ENCODE measurements at regions not wholly inside any gene's neighbourhood (a gene's known extent, or its start where the extent isn't known, plus 50 kb on each side); places are given as distances from the start of the nearest gene placed in this dataset.
"Not testable (repeated sequence)": the region's sequence is repeated elsewhere in the genome, so short reads cannot be mapped to it uniquely, and the experiment has no call there.

DNA sequence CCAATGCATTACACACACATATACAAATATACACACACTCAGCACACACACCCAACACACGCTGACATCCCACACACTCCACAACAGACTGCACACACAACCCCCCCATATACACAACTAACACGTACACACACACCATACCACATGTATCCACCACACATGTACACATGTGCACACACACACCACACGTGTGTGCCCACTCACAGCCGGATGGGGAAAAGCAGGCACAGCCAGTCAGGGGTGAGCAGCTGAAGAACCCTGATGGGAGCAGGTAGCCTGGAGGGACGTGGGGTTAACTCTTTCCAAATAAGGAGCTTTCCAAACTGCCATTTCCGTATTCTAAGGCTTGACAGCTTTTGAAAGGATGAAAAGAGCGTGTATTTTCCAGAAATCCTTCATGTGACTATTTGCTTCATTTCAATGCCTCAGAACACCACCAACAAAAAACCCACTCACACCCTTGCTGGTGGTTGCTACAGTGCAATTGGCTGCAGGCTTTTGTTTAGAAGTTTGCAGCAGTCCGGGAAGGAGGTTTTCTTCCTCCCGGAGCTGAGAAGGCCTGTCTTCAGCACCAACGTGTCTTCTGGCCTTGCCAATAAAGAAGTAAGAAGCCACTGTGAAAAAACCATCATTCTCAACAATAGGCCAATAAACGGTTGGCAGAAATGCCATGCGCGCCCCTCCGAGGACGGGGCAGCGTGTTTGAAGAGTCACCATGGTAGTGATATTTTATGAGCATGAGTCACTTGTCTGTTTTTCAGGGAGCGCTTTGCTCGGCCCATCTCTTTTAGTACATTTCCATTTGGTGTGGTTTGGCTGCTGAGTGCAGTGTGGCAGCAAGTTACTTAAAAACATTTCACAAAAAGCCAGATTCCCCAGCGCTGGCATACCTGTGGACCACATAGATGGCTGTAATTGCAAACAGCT lies 131.3 kb upstream of the GMDS start:
- no peak for DNase-seq (ENCODE audit: low read depth)

DNA sequence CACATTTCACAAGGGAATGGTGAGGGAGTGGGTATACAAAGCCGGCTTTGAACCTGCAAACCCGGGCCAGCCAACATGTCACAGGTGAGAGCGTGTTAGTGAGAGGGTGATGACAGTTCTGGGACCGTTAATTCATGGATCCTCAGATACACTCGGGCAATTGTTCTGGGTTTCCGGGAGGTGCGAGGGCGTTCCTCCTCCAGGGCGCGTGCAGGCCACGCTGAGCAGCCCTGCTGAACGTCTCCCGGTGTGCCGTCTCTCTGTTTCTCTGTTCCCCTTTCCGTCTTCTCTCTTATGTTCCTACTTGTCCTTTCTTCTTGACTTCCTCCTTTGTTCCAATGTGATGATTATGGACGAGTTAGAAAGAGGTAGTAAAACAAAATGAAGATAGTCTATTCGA lies 130.0 kb upstream of the GMDS start:
- no peak for DNase-seq (ENCODE audit: low read depth)

DNA sequence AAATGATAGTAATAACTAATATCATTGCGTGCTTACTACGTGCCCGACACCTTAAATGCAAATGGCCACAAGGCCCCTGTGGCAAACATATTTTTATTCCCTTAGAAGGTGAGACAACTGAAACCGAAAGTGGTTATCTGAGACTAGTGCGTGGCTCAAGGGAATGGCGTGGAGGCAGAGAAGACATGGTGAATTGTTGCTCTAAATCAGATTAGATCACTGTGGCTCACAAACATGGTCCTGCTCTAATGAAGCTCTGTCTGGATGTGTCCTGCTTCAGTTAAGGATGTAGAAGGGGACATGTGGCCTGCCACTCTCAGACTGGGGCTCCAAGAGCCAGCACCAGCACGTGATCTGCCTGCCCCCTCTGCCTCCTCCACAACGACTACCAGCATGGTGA lies 124.2 kb upstream of the GMDS start:
- DNase-seq (ENCODE audit: low read depth), result no peak

DNA sequence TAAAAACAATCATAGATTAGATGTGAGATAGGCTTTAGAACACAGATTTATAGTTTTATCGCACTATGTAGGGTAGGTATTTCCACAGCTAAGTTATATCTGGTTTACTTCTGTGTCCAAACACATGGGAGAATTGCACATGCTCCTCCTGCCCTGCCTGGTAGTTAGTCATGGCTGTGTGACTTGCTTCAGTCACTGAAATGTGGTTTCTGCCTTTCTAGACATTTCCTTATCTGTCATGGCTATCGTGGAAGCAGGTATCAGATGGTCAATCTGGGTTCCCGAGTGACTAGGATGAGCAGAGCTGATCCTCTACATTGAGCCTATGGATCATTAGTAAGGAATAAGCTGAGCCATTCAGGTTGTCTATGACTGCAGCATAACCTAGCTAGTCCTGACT lies 117.8 kb upstream of the GMDS start:
- DNase-seq (ENCODE audit: low read depth), result no peak

DNA sequence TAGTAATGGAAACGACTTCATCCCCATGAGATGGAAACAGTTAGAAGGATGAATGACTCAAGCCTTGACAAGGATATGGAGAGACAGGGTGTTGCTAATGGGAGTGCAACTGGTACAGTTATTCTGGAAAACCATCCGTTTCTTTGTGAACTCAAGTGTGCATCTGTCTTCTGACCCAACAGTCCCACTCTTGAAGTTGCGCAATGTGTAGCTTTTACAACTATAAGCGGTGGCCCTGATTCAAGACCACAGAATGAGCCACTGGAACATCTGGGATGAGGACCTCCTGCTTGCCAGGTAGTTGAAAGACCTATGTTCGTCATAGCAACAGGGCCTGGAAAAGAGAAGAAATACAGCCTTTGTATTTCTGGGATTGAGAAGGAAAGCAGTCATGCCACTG lies 115.8 kb upstream of the GMDS start:
- no peak for DNase-seq (ENCODE audit: low read depth)

DNA sequence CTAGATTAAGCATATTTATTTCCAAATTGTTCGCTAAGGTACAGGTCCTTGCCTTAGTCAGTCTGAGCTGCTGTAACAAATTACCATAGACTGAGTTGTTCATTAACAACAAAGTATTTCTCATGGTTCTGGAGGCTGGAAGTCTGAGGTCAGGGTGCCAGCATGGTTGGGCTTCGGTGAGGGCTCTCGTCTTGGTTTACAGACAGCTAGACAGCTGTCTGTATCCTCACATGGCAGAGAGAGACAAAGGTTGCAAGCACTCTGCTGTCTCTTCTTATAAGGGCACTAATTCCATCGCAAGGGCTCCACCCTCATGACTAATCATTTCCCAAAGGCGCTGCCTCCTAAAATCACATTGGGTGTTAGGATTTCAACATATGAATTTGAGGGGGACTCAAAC lies 115.3 kb upstream of the GMDS start:
- DNase-seq (ENCODE audit: low read depth), result no peak

DNA sequence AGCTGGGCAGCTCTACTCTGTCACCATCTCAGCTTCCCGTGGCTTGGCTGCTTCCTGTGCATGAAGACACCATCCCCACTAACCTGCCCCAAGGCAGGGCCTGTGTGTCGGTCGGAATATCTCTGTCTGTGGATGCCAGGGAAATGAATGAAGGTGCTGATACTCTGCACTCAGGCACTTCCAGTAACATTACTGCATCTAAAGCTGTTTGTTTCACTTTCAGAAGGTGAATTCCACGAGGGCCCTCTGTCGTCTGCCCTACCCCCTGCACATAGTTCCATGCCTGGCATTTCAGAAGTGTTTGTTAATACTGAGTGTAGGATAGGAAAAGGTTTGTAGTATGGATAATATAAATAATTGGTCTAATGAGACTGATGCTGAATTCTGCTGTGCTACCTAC lies 114.7 kb upstream of the GMDS start:
- no peak for DNase-seq (ENCODE audit: low read depth)

DNA sequence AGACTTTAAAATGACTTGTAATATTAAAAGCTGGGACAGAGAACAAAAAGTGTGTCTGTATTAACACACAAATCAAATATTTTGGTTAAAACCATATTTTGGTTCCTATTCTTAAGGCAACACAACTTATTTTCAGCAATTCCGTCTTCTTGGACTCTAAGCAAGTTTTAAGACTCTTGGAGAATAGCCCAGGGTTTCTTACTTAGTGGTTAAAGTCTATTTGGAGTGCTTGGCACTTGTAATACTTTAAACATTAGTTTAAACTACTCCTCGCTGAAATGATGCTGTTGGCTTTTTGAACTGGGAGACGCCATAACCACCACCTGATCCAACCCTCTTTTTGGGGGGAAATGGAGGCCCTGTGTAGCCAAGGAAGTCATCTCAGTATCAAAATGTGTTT lies 109.7 kb upstream of the GMDS start:
- DNase-seq (ENCODE audit: low read depth), result no peak

DNA sequence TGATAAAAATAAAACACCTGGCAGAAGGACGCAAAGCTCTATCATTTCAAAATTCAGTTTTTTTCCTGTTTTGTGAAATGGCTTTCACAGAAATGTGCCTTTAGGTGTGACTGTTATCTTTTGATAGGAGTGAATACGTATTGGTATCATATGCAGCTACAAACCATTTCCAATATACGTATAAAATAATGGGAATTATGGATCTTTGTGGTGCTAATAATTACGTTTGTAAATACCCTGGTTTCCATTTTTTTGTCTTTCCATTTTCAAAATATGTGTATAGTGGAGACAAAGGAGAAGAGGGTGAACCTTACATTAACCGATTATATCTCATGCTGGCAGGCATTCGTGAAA lies 108.7 kb upstream of the GMDS start:
- no peak for DNase-seq (ENCODE audit: low read depth)

DNA sequence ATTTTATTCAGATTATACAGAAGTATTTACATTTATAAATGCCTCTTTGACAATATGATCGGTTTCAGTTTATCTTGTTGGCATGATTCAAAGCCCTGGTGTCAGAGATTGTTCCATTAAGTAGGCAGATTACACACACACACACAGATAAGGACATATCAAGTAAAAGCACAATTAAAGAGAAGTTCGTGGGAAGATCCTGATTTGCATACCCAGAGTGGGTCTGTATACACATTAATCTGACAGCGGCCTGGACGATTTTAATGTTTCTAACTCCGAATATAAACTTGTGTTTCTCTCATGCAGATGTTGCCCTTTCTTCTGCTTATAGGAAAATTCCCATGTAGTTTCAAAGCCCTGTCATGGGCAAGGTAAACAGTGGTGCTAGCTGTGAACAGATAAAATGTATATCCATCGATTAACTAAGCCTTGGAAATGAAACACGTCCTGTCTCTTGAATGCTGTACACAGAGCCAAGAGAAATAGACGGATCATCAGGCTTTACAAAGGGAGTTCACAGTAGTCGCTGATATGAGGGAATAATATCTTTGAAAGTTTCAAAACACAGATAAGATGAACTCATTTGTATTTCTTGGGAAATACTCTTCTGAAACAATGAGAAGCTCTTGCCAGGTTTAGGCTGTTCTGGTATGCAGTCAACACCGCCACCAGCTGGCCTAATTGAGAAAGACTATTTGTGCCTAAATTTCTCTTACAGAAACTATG lies 108.2 kb upstream of the GMDS start:
- DNase-seq (ENCODE audit: low read depth), result peak; percentile 5

DNA sequence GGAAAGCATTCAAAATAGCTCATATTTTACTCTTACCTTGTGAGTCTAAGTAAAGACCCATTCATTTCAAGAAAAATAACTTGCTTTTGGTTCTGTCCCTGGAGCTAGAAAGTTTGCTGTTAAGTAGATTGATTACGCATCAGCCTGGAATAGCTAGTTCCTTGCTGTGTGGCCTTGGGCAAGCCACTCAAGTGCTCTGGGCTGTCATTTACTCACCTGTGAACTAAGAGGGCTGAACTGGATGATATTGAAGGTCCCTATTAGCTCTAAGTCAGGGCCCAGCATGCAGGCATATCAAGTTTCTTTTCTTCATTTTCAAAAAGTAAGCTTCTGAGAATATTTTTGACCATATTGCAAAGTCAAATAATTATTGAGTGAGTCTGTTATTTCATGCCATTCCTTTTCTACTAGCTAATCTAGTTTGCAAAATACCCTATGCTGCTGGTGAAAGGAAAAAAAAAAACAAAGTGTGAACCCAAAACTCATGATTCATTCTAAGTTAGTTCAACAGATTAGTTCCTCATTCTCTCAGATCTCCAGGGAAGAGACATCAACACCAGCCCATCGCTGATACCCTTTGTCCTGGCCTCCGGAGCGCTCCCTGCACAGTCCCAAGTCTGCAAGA lies 106.5 kb upstream of the GMDS start:
- no peak for DNase-seq (ENCODE audit: low read depth)

DNA sequence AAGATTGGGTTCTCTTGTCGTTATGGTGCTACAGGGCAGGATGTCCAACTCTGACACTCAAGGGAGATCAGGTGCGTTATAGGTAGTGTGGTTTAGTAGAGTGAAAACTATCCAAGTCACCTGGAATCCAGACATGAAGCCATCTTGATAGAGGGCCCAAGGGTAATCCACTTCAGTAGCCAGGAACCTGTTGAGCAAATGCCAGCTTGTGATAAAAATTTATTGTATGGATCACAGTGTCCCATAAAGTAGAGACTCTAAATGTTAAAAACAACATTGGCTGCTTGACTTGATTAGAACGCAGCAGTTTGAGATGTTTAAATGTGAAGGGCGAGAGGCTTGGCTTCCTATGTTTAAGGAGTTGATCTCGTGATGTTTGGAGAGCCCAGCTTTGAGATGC lies 105.7 kb upstream of the GMDS start:
- no peak for DNase-seq (ENCODE audit: low read depth)

DNA sequence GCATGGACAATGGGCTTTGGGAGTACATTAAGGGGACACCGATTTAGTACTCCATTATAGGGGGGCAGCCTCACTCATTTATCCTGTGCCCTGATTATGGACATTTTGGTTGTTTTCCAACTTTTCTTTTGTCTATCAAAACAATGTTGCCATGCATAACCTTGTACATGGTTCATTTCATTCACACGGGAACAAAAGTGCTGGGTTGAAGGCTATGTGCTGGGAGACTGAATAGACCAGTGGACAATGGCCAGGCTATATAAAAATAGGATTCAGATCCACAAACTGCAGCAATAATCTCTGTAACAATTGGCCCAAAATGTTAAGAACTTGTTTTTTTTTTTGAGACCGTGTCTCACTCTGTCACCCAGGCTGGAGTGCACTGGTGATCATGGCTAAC lies 100.7 kb upstream of the GMDS start:
- no peak for DNase-seq (ENCODE audit: low read depth)

DNA sequence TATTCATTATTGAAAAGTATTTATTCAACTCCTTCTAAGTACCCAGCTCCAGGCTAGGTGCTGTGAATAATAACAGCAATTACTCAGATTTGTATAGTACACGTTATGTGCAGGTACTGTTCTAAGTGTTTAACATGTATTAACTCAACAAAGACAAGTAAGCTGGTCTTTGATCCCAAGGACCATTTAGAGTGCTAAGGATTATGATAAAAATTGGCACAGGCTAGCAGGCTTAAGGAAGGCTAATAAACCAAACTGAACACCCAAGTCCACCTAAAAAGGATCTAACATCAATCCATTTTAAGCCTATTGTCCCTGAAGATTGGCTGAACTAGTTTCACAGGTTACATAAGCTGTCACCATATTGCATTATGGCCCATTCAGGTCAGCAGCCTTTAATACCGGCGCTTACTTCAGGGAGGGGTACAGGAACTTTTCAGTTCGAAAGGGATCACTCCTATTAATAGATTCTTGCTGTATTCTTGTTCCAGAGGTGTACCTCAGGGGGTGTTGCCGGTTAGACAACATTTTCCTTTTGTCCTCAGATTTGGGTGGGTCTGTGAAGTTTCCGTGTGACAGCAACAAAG lies 99.0 kb upstream of the GMDS start:
- DNase-seq (ENCODE audit: low read depth), result no peak

DNA sequence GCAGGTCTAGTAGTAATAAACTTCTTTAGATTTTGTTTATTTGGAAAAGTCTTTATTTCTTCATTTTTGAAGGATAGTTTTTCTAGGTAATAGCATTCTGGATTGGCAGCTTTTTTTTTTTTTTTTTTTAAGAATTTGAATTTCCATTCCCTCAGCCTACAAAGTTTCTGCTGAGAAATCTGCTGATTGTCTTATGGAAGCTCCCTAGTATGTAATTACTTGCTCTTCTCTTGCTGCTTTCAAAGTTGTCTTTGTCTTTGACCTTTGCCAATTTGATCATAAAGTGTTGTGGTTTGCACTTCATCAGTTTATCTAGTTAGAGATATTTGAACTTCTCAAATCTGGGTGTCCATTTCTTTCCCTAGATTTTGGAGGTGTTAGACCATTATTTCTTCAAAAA lies 82.2 kb upstream of the GMDS start:
- no peak for DNase-seq (ENCODE audit: low read depth)

DNA sequence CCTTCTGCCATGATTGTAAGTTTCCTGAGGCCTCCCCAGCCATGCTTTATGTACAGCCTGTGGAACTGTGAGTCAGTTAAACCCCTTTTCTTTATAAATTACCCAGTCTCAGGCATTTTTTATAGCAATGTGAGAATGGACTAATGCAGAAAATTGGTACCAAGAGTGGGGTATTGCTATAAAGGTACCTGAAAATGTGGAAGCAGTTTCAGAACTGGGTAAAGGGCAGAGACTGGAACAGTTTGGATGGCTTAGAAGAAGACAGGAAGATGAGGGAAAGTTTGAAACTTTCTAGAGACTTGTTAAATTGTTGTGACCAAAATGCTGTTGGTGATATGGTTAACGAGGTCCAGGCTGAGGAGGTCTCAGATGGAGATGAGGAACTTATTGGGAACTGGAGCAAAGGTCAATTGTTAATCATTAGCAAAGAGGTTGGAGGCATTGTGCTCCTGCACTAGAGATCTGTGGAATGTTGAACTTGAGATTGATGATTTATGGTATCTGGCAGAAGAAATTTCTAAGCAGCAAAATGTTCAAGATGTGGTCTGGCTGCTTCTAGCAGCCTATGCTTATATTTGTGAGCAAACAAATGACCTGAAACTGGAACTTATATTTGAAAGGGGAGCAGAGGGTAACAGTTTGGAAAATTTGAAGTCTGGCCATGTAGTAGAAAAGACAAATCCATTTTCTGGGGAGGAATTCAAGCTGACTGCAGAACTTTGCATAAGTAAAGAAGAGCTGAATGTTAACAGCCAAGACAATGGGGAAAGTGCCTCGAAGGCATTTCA lies 79.0 kb upstream of the GMDS start:
- DNase-seq (ENCODE audit: low read depth), result no peak

DNA sequence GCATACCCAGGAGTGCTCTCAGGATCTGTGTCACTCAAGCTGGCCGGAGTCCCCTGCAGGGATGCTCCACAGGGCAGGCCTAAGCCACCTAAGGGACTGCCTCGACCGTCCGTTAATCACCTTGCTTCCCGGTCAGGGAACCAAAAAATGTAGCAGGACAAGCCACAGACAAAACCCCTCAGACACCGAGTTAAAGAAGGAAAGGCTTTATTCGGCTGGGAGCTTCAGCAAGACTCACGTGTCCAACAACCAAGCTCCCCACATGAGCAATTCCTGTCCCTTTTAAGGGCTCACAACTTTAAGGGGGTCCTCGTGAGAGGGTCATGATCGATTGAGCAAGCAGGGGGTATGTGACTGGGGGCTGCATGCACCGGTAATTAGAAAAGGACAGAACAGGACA lies 72.1 kb upstream of the GMDS start:
- DNase-seq (ENCODE audit: low read depth), result not testable (repeated sequence)

DNA sequence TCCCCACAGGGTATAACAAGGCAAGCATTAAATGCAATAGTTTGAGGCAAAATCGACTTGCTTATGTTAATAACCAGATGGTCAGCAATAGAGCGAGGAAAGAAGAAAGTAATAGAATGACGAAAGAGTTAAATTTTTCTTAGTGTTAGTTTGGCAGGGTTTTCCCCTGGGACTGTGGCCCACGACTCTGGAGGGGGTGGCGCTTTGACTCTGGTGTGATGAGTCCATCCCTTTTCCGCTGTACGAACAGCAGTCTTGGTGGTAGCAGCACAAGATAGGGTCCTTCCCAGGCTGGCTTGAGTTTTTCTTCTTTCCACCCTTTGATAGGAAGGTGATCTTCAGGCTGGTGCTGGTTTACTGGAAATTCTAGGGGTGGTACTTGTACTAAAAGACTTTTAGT lies 69.2 kb upstream of the GMDS start:
- DNase-seq (ENCODE audit: low read depth), result no peak

DNA sequence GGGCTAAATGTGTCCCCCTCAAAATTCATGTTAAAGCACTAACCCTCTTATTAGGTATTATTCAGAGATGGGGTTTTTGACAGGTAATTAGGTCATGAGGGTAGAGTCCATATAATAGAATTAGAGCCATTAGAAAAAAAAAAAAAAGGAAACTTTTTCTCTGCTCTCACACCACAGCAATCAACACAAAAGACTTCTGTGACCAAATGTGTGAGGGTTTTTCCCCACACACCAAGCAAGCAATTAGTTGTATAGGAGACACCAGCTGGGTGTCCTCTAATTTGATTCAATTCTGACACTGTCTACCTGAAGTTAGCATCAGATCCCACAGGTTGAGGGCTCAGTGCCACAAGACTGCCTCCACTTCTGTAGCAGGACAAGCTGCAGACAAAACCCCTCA lies 64.6 kb upstream of the GMDS start:
- DNase-seq (ENCODE audit: low read depth), result no peak

DNA sequence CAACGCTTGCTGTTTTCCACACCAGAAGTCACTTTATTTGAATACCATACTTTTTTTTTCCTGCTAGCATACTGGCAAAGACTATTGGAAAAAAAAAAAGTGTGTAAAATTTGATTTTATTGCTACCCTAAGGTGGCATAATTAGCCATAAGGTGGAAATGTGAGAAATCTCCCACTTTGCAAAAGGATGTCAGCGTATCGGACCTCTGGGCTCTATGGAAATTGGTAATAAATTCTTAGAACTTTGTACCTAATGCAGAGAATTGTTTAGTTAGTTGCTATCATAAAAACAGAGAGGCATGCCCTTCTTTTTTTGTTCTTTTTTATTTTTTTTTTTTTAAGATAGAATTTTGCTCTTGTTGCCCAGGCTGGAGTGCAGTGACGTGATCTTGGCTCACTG lies 63.7 kb upstream of the GMDS start:
- DNase-seq (ENCODE audit: low read depth), result no peak

DNA sequence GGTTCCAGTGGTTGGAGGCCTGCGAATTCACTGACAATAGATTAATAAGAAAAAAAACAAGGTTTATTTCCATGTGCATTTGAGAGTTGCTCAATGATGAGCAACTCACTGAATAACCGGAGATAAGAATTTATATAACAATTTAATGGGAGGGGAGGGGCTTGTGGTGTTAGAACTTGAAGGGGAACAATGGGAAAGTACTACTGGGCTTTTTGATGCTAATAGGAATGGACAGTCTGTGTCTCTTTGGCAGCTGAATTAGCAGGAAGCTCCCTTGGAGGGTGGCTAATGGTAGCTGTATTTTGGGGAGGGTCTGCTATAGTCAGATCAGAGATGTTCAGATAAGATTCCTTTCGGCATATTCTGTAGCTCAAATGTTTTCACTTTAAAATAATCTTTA lies 62.4 kb upstream of the GMDS start:
- DNase-seq (ENCODE audit: low read depth), result no peak

DNA sequence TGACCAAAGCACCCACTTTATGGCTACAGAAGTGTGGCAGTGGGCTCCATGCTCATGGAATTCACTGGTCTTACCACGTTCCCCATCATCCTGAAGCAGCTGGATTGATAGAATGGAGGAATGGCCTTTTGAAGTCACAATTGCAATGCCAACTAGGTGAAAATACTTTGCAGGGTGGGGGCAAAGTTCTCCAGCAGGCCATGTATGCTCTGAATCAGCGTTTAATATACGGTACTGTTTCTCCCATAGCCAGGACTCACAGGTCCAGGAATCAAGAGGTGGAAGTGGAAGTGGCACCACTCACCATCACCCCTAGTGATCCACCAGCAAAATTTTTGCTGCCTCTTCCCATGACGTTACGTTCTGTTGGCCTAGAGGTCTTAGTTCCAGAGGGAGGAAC lies 60.5 kb upstream of the GMDS start:
- DNase-seq (ENCODE audit: low read depth), result no peak
